K562 (cell line): ENCODE measurements at regions not wholly inside any gene's neighbourhood (a gene's known extent, or its start where the extent isn't known, plus 50 kb on each side); places are given as distances from the start of the nearest gene placed in this dataset.

Source experiments
- ATAC-seq: fragments of 200-7000 bp; cut with Tn5 transposase; 3 replicates; pipeline ENCODE4 v1.9.1; 2020; ENCODE audit warnings: moderate library complexity
- BruUV-seq: library from RNA; stranded (reverse); fragments of 400-500 nt; replicated peaks from 2 replicates; lab custom pipeline; 2021; lab: Mats Ljungman, UMichigan
- CTCF ChIA-PET: fragments of 300-600 bp; formaldehyde crosslinking; extraction: SDS; loops from one replicate; lab custom pipeline; 2021; ENCODE audit warnings: low intra/inter-chr PET ratio; lab: Yijun Ruan, JAX
- POLR2A ChIA-PET: fragments of 300-600, 350-650 bp; sonication (Branson Sonifier 250); formaldehyde crosslinking; extraction: SDS; loops from one replicate; lab custom pipeline; 2021; ENCODE audit warnings: antibody characterized with exemption, inconsistent platforms; lab: Yijun Ruan, JAX
- DNase-seq, 4 experiments: peaks; one replicate each; pipeline versions ENCODE4 v3.0.0 to v3.0.0-alpha.2; 2011 to 2018; ENCODE audit warnings: low spot score in 3 of 4, mixed read lengths in 3 of 4; ENCODE audit errors: extremely low read depth in 1 of 4
- FAIRE-seq: peaks from 2 replicates; lab custom pipeline; 2011; peaks lifted over from hg19 to GRCh38; lab: Jason Lieb, UNC
- H2AFZ ChIP-seq: 2 replicates; pipeline ENCODE4 v1.6.0; 2011; ENCODE audit warnings: low read depth, low read length, control low read depth, inconsistent platforms
- H3K27ac ChIP-seq: fragments of 200-600 bp; 3 replicates; pipeline ENCODE4 v1.8.0; 2011; ENCODE audit warnings: low read depth, mild to moderate bottlenecking, control low read depth, inconsistent platforms, low read length, moderate library complexity, mixed read lengths; ENCODE audit errors: extremely low read depth
- H3K27me3 ChIP-seq, 2 experiments: fragments of 300-600 bp in 1 of 2; 2 replicates in 1 of 2; 3 replicates in 1 of 2; pipeline versions ENCODE4 v1.6.0 to v1.8.0; 2011; ENCODE audit warnings: inconsistent platforms in 2 of 2, low read length in 2 of 2, mild to moderate bottlenecking in 1 of 2, mixed read lengths in 1 of 2, moderate library complexity in 1 of 2; ENCODE audit not compliant: control insufficient read depth in 2 of 2, insufficient read depth in 2 of 2
- H3K36me3 ChIP-seq: fragments of 300-600 bp; 3 replicates; pipeline ENCODE4 v1.8.0; 2011; ENCODE audit warnings: mild to moderate bottlenecking, low read length, inconsistent platforms; ENCODE audit not compliant: control insufficient read depth, insufficient read depth
- H3K4me1 ChIP-seq, 2 experiments: fragments of 200-600 bp in 1 of 2; replicated peaks in 1 of 2; 2 replicates in 1 of 2; 3 replicates in 1 of 2; pipeline versions ENCODE4 v1.5.1 to v1.8.0; 2011; ENCODE audit warnings: inconsistent platforms in 2 of 2, low read length in 2 of 2, mild to moderate bottlenecking in 1 of 2, mixed read lengths in 1 of 2, moderate library complexity in 1 of 2; ENCODE audit not compliant: control insufficient read depth in 2 of 2, insufficient read depth in 2 of 2
- H3K4me2 ChIP-seq: 2 replicates; pipeline ENCODE4 v1.6.1; 2011; ENCODE audit warnings: low read length, control low read depth, inconsistent platforms, mixed read lengths; ENCODE audit not compliant: insufficient read depth
- H3K4me3 ChIP-seq: fragments of 200-600 bp; sonication (generic), shearing (Covaris generic); 2 replicates; pipeline ENCODE4 v1.5.1; 2016; ENCODE audit warnings: control low read depth, inconsistent platforms
- H3K79me2 ChIP-seq: fragments of 200-600 bp; 3 replicates; pipeline ENCODE4 v1.8.0; 2011; ENCODE audit warnings: low read length, inconsistent platforms; ENCODE audit not compliant: control insufficient read depth, insufficient read depth
- H3K9ac ChIP-seq, 2 experiments: 2 replicates each; pipeline versions ENCODE4 v1.6.0 to v1.6.1; 2011; ENCODE audit warnings: low read depth in 2 of 2, low read length in 2 of 2, control low read depth in 1 of 2, inconsistent platforms in 1 of 2, mild to moderate bottlenecking in 1 of 2, mixed read lengths in 1 of 2; ENCODE audit not compliant: insufficient read depth in 1 of 2
- H3K9me1 ChIP-seq: one replicate; pipeline ENCODE4 v1.6.0; 2011; ENCODE audit warnings: inconsistent platforms, mild to moderate bottlenecking, low read length, moderate library complexity; ENCODE audit not compliant: control insufficient read depth, insufficient read depth
- H3K9me3 ChIP-seq: replicated peaks from 2 replicates; pipeline ENCODE4 v1.5.1; 2011; ENCODE audit warnings: low read depth, low read length, inconsistent platforms; ENCODE audit not compliant: control insufficient read depth, insufficient read depth
- H4K20me1 ChIP-seq: replicated peaks from 2 replicates; pipeline ENCODE4 v1.6.1; 2011; ENCODE audit warnings: low read length, inconsistent platforms, mixed read lengths; ENCODE audit not compliant: control insufficient read depth, insufficient read depth
- ARID2 ChIP-seq: fragments of 450-650 bp; IDR thresholded peaks from 2 replicates; pipeline ENCODE4 v1.6.1; 2017; ENCODE audit warnings: antibody characterized with exemption, mild to moderate bottlenecking
- CBX8 ChIP-seq: fragments of 200-600 bp; sonication (generic); IDR thresholded peaks from 2 replicates; pipeline ENCODE4 v1.6.1; 2012; ENCODE audit warnings: borderline replicate concordance, mixed run types, low read depth, mild to moderate bottlenecking, moderate library complexity, mixed read lengths, low read length, control low read depth, inconsistent platforms; ENCODE audit not compliant: poor library complexity, severe bottlenecking; ENCODE audit errors: extremely low read depth
- CREB5 ChIP-seq: fragments of 250-450 bp; sonication (Bioruptor Pico); IDR thresholded peaks from 2 replicates; pipeline ENCODE4 v1.5.0; 2020; ENCODE audit warnings: mild to moderate bottlenecking
- ESRRA ChIP-seq: fragments of 450-650 bp; IDR thresholded peaks from 2 replicates; pipeline ENCODE4 v1.6.1; 2014; ENCODE audit warnings: low read depth, mild to moderate bottlenecking, moderate library complexity, borderline replicate concordance
- FOXA1 ChIP-seq: fragments of 450-650 bp; IDR thresholded peaks from 2 replicates; pipeline ENCODE4 v1.6.1; 2016; ENCODE audit warnings: mild to moderate bottlenecking, borderline replicate concordance
- HMGXB4 ChIP-seq: sonication (generic); formaldehyde crosslinking; IDR thresholded peaks from 2 replicates; pipeline ENCODE4 v1.8.1; 2023; ENCODE audit warnings: mild to moderate bottlenecking, missing genetic modification reagents
- NRF1 ChIP-seq, 2 experiments: fragments of 450-650 bp; IDR thresholded peaks in 1 of 2; conservative IDR thresholded peaks in 1 of 2; 2 replicates each; pipeline ENCODE4 v1.6.1; 2014; ENCODE audit warnings: mild to moderate bottlenecking in 2 of 2
- SAP30 ChIP-seq: fragments of 200-600 bp; sonication (generic); IDR thresholded peaks from 2 replicates; pipeline ENCODE4 v1.6.1; 2012; ENCODE audit warnings: borderline replicate concordance, low read depth, mild to moderate bottlenecking, moderate library complexity, low read length, control low read depth, inconsistent platforms; ENCODE audit not compliant: insufficient read depth, poor library complexity, severe bottlenecking
- TAF15 ChIP-seq: fragments of 200-400 bp; formaldehyde crosslinking; IDR thresholded peaks from 2 replicates; pipeline ENCODE4 v1.6.1; 2017; ENCODE audit warnings: mild to moderate bottlenecking, low read depth, low read length, moderate library complexity
- TCF7 ChIP-seq: sonication (generic); IDR thresholded peaks from 2 replicates; pipeline ENCODE4 v1.6.1; 2016; ENCODE audit warnings: antibody characterized with exemption, borderline replicate concordance
- TEAD4 ChIP-seq, 2 experiments: sonication (generic) in 1 of 2; formaldehyde crosslinking in 1 of 2; IDR thresholded peaks; 2 replicates each; pipeline versions ENCODE4 v1.6.1 to v1.8.0; 2012 to 2022; ENCODE audit warnings: borderline replicate concordance in 1 of 2, inconsistent platforms in 1 of 2, low read length in 1 of 2, mild to moderate bottlenecking in 1 of 2, missing genetic modification reagents in 1 of 2
- ZFP36 ChIP-seq: fragments of 150-350 bp; IDR thresholded peaks from 2 replicates; pipeline ENCODE4 v1.6.1; 2018; ENCODE audit warnings: low read length, low read depth; ENCODE audit not compliant: partially characterized antibody
- in situ Hi-C: fragments of 300-500 bp; cut with MboI; formaldehyde crosslinking; loops from 4 replicates; pipeline ENCODE4 v1.15.0; 2018; ENCODE audit warnings: inconsistent platforms, mixed read lengths
- intact Hi-C: fragments of 100-400 bp; cut with micrococcal nuclease; formaldehyde crosslinking; loops from 2 replicates; pipeline ENCODE4 v1.14.2; 2022
- TF ChIP-seq, protein P1 (sequence below): IDR thresholded peaks from 3 replicates; pipeline ENCODE4 v1.6.1; 2011; ENCODE audit warnings: borderline replicate concordance, mild to moderate bottlenecking, moderate library complexity; ENCODE audit not compliant: insufficient read length; ENCODE audit errors: extremely low read depth

- TF ChIP-seq ARID2, result no peak
- TF ChIP-seq TCF7, result no peak
- TF ChIP-seq FOXA1, result no peak
Measured at GRCh38 chr4:100790836-100791615, 273.2 kb upstream of the EMCN start (continued).

DNA sequence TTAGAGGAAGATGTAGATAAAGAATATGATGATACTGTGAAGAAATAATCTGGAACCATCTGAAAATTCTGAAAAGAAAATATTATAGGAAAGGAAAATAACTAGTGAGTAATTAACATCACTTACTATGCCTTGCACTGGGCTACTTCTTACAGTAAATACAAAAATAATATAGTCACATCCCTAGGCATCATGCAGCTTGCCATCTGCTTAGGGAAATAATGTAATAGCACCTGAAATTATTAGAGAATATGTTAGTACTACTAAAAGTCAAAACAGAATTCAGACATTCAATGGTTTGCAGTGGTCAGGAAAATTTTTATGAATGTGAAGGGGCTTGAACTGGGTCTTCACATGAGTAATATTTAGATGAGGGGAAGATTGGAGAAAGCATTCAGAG is 272.2 kb upstream of the EMCN start:
- Histone ChIP-seq H3K9ac (no peak overlapping the region), H3K79me2 (no peaks in the 10 kb centered on the region), H3K4me1 (no peaks in the 10 kb centered on the region), H3K9me1 (no peaks in the 10 kb centered on the region), H2AFZ (no peak overlapping the region), H3K27ac (no peak overlapping the region), H3K9me3 (no peaks in the 10 kb centered on the region), H4K20me1 (no peaks in the 10 kb centered on the region), H3K27me3 (no peaks in the 10 kb centered on the region), H3K4me2 (no peak overlapping the region), H3K36me3 (no peaks in the 10 kb centered on the region), H3K4me3 (no peak overlapping the region)
- ATAC-seq (no peak), FAIRE-seq (no peak), DNase-seq (no peak)
- POLR2A ChIA-PET, result no interaction called here
- in situ Hi-C loops (no loop called here), intact Hi-C loops (no loop called here)
- CTCF ChIA-PET, result no interaction called here
- no TSS peak for BruUV-seq
- TF ChIP-seq NRF1 (conservative IDR thresholded peaks at IDR 0.05 in 1 of 2, IDR thresholded peaks at IDR 0.05 in 1 of 2) (no peak), CBX8 (no peak), ZFP36 (no peak), CREB5 (CRISPR knock-in tag) (no peak), ESRRA (no peak), SAP30 (no peak), TEAD4 (IDR thresholded peaks at IDR 0.05; ENCODE audit: low read length) (no peak), TEAD4 (CRISPR knock-in tag; IDR thresholded peaks at IDR 0.05; ENCODE audit: borderline replicate concordance) (no peak), TAF15 (no peak), HMGXB4 (CRISPR knock-in tag) (no peak)
- TF ChIP-seq, protein P1, sequence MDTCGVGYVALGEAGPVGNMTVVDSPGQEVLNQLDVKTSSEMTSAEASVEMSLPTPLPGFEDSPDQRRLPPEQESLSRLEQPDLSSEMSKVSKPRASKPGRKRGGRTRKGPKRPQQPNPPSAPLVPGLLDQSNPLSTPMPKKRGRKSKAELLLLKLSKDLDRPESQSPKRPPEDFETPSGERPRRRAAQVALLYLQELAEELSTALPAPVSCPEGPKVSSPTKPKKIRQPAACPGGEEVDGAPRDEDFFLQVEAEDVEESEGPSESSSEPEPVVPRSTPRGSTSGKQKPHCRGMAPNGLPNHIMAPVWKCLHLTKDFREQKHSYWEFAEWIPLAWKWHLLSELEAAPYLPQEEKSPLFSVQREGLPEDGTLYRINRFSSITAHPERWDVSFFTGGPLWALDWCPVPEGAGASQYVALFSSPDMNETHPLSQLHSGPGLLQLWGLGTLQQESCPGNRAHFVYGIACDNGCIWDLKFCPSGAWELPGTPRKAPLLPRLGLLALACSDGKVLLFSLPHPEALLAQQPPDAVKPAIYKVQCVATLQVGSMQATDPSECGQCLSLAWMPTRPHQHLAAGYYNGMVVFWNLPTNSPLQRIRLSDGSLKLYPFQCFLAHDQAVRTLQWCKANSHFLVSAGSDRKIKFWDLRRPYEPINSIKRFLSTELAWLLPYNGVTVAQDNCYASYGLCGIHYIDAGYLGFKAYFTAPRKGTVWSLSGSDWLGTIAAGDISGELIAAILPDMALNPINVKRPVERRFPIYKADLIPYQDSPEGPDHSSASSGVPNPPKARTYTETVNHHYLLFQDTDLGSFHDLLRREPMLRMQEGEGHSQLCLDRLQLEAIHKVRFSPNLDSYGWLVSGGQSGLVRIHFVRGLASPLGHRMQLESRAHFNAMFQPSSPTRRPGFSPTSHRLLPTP, result no peak
